ENCODE measurements at regions not wholly inside any gene's neighbourhood (a gene's known extent, or its start where the extent isn't known, plus 50 kb on each side); places are given as distances from the start of the nearest gene placed in this dataset.

GRCh38 chr1:60598041-60598910 is 484.1 kb upstream of the NFIA start:
- H2BK15ac ChIP-seq (ENCODE audit: low read depth, low read length) = no peak overlapping the region
- Mint-ChIP-seq H3K27me3 (ENCODE audit: low read depth) (no peaks in the 10 kb centered on the region), H3K27ac (no peak overlapping the region), H3K4me3 (no peak overlapping the region), H3K4me1 (no peaks in the 10 kb centered on the region), H3K9me3 (peaks cover under 1 to 6% of the 10 kb centered on the region in 2 experiments; a peak in 4 of 5 replicates), H3K36me3 (ENCODE audit: insufficient read depth in 1 of 3, low read depth in 3 of 3) (peaks cover 0 to 7% (median 2%) of the 10 kb centered on the region in 3 experiments; a peak in 2 of 7 replicates)
- no peaks in the 10 kb centered on the region for H3K4me1 ChIP-seq (ENCODE audit: insufficient read depth, low read length)
- H3K79me2 ChIP-seq (ENCODE audit: insufficient read depth, low read length) = no peaks in the 10 kb centered on the region
- H4K20me1 ChIP-seq (ENCODE audit: control insufficient read depth, insufficient read depth, insufficient read length) = no peaks in the 10 kb centered on the region
- no peak overlapping the region for H3K23ac ChIP-seq (ENCODE audit: insufficient read length, low read depth, low read length)
- H3K4ac ChIP-seq (ENCODE audit: low read depth, low read length) = no peak overlapping the region
- 100% methylated on average over 1 of the region's 5 CpGs for WGBS (ENCODE audit: extremely low coverage, insufficient read length, low lambda C conversion rate)
- no peaks in the 10 kb centered on the region for H3K79me1 ChIP-seq (ENCODE audit: insufficient read depth, low read depth, low read length, poor library complexity, severe bottlenecking)
- H3K56ac ChIP-seq (ENCODE audit: insufficient read length, low read depth, low read length) = no peak overlapping the region
- H3T11ph ChIP-seq (ENCODE audit: low read length) = no peak overlapping the region
- no peak overlapping the region for H4K8ac ChIP-seq (replicated peaks; ENCODE audit: insufficient read length, low read depth, low read length)
- H3K27ac ChIP-seq (ENCODE audit: insufficient read length, low read depth, low read length) = no peak overlapping the region
- no peak overlapping the region for H2AK5ac ChIP-seq (ENCODE audit: insufficient read length, low read length)
- no peak overlapping the region for H2BK20ac ChIP-seq (ENCODE audit: low read depth, low read length, poor library complexity, severe bottlenecking)
- H2BK12ac ChIP-seq (ENCODE audit: insufficient read length, low read depth, low read length) = no peak overlapping the region
- H3K23me2 ChIP-seq (ENCODE audit: insufficient read length, low read depth, low read length, poor library complexity, severe bottlenecking) = no peaks in the 10 kb centered on the region
- H3K9me3 ChIP-seq (ENCODE audit: control insufficient read depth, low read depth, low read length) = no peaks in the 10 kb centered on the region
- no peak overlapping the region for H4K91ac ChIP-seq (ENCODE audit: insufficient read length, low read depth, low read length)
- no peak overlapping the region for H2AFZ ChIP-seq (ENCODE audit: low read length)
- no peak overlapping the region for H3K14ac ChIP-seq (ENCODE audit: insufficient read depth, low read length)
- H3K9ac ChIP-seq (ENCODE audit: extremely low read depth, insufficient read length, low read length) = no peak overlapping the region
- no peak overlapping the region for H2BK5ac ChIP-seq (ENCODE audit: insufficient read length, low read length)
- H3K4me2 ChIP-seq (ENCODE audit: insufficient read depth, insufficient read length, low read length) = no peak overlapping the region
- no peaks in the 10 kb centered on the region for H3K27me3 ChIP-seq (ENCODE audit: insufficient read depth, low read length)
- TF ChIP-seq, protein P1, sequence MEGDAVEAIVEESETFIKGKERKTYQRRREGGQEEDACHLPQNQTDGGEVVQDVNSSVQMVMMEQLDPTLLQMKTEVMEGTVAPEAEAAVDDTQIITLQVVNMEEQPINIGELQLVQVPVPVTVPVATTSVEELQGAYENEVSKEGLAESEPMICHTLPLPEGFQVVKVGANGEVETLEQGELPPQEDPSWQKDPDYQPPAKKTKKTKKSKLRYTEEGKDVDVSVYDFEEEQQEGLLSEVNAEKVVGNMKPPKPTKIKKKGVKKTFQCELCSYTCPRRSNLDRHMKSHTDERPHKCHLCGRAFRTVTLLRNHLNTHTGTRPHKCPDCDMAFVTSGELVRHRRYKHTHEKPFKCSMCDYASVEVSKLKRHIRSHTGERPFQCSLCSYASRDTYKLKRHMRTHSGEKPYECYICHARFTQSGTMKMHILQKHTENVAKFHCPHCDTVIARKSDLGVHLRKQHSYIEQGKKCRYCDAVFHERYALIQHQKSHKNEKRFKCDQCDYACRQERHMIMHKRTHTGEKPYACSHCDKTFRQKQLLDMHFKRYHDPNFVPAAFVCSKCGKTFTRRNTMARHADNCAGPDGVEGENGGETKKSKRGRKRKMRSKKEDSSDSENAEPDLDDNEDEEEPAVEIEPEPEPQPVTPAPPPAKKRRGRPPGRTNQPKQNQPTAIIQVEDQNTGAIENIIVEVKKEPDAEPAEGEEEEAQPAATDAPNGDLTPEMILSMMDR (conservative IDR thresholded peaks at IDR 0.05) = no peak
- no peak overlapping the region for H2BK120ac ChIP-seq (ENCODE audit: low read depth, low read length, poor library complexity, severe bottlenecking)
- H3K18ac ChIP-seq (ENCODE audit: insufficient read length, low read depth, low read length) = no peak overlapping the region
- H4K5ac ChIP-seq (ENCODE audit: insufficient read length, low read depth, low read length) = no peak overlapping the region
- no peak for DNase-seq
